HepG2 (cell line): ENCODE measurements at regions not wholly inside any gene's neighbourhood (a gene's known extent, or its start where the extent isn't known, plus 50 kb on each side); places are given as distances from the start of the nearest gene placed in this dataset.

Experiments used
- ATAC-seq: fragments of 200-7000 bp; cut with Tn5 transposase; 3 replicates; pipeline ENCODE4 v1.9.1; 2020; ENCODE audit warnings: mild to moderate bottlenecking, moderate library complexity
- BruUV-seq: library from RNA; stranded (reverse); fragments of 400-500 nt; replicated peaks from 2 replicates; lab custom pipeline; 2021; lab: Mats Ljungman, UMichigan
- CTCF ChIA-PET: fragments of 300-600 bp; formaldehyde crosslinking; extraction: SDS; loops from one replicate; lab custom pipeline; 2021; ENCODE audit warnings: low total read pairs, inconsistent platforms, low intra/inter-chr PET ratio; lab: Yijun Ruan, JAX
- POLR2A ChIA-PET: fragments of 350-600 bp; sonication (Branson Sonifier 250); formaldehyde crosslinking; loops from one replicate; lab custom pipeline; 2020; ENCODE audit warnings: antibody characterized with exemption, inconsistent platforms; lab: Yijun Ruan, JAX
- DNase-seq: peaks from one replicate; pipeline ENCODE4 v3.0.0-alpha.2; 2015; ENCODE audit warnings: low spot score
- FAIRE-seq: peaks from 3 replicates; lab custom pipeline; 2011; peaks lifted over from hg19 to GRCh38; lab: Jason Lieb, UNC
- H2AFZ ChIP-seq: one replicate; pipeline ENCODE4 v1.6.1; 2011; ENCODE audit warnings: low read length, inconsistent platforms
- H3K27ac ChIP-seq: fragments of 300-600 bp; 3 replicates; pipeline ENCODE4 v1.8.0; 2011; ENCODE audit warnings: mixed run types, mild to moderate bottlenecking, mixed read lengths, low read length, inconsistent platforms; ENCODE audit not compliant: insufficient read depth; ENCODE audit errors: extremely low read length
- H3K27me3 ChIP-seq, 2 experiments: fragments of 200-600 bp in 1 of 2; 2 replicates in 1 of 2; 3 replicates in 1 of 2; pipeline versions ENCODE4 v1.6.0 to v1.8.0; 2011; ENCODE audit warnings: low read length in 2 of 2, mild to moderate bottlenecking in 2 of 2, moderate library complexity in 2 of 2, inconsistent platforms in 1 of 2; ENCODE audit not compliant: insufficient read depth in 2 of 2, control insufficient read depth in 1 of 2
- H3K36me3 ChIP-seq, 2 experiments: fragments of 200-600 bp in 1 of 2; replicated peaks in 1 of 2; 2 replicates in 1 of 2; 3 replicates in 1 of 2; pipeline versions ENCODE4 v1.5.1 to v1.8.0; 2011; ENCODE audit warnings: low read length in 2 of 2, inconsistent platforms in 1 of 2; ENCODE audit not compliant: insufficient read depth in 2 of 2, control insufficient read depth in 1 of 2
- H3K4me1 ChIP-seq: 2 replicates; pipeline ENCODE4 v1.5.1; 2012; ENCODE audit warnings: low read length, inconsistent platforms; ENCODE audit not compliant: insufficient read depth
- H3K4me2 ChIP-seq: 2 replicates; pipeline ENCODE4 v1.6.0; 2011; ENCODE audit warnings: low read depth, low read length, inconsistent platforms
- H3K4me3 ChIP-seq, 3 experiments: fragments of 200-600 bp in 1 of 3; sonication (generic), shearing (Covaris generic) in 1 of 3; replicated peaks in 1 of 3; 2 replicates each; pipeline ENCODE4 v1.5.1; 2011 to 2016; ENCODE audit warnings: low read length in 3 of 3, inconsistent platforms in 2 of 3, low read depth in 2 of 3, mild to moderate bottlenecking in 2 of 3, control low read depth in 1 of 3, mixed read lengths in 1 of 3; ENCODE audit not compliant: insufficient read depth in 1 of 3
- H3K79me2 ChIP-seq: one replicate; pipeline ENCODE4 v1.6.1; 2011; ENCODE audit warnings: low read length, inconsistent platforms; ENCODE audit not compliant: insufficient read depth
- H3K9ac ChIP-seq: 2 replicates; pipeline ENCODE4 v1.6.0; 2011; ENCODE audit warnings: mild to moderate bottlenecking, low read depth, low read length, inconsistent platforms; ENCODE audit not compliant: insufficient read depth
- H3K9me3 ChIP-seq: 2 replicates; pipeline ENCODE4 v1.5.1; 2012; ENCODE audit warnings: mild to moderate bottlenecking, low read length
- H4K20me1 ChIP-seq: 2 replicates; pipeline ENCODE4 v1.6.0; 2011; ENCODE audit warnings: inconsistent platforms, mild to moderate bottlenecking, low read length, moderate library complexity; ENCODE audit not compliant: insufficient read depth
- BRD4 ChIP-seq: sonication (generic); formaldehyde crosslinking; IDR thresholded peaks from 2 replicates; pipeline ENCODE4 v1.4.0; 2020; ENCODE audit warnings: missing genetic modification reagents
- FOXK2 ChIP-seq: fragments of 450-650 bp; IDR thresholded peaks from 2 replicates; pipeline ENCODE4 v1.6.1; 2016
- MLX ChIP-seq: IDR thresholded peaks from 2 replicates; pipeline ENCODE4 v1.6.1; 2016
- MTA3 ChIP-seq: sonication (generic); formaldehyde crosslinking; IDR thresholded peaks from 2 replicates; pipeline ENCODE4 v1.4.0; 2020; ENCODE audit warnings: missing genetic modification reagents
- ONECUT2 ChIP-seq: sonication (generic); formaldehyde crosslinking; IDR thresholded peaks from 2 replicates; pipeline ENCODE4 v1.4.0; 2020; ENCODE audit warnings: missing genetic modification reagents
- STAG1 ChIP-seq: sonication (generic); formaldehyde crosslinking; IDR thresholded peaks from 2 replicates; pipeline ENCODE4 v1.4.0; 2020; ENCODE audit warnings: missing genetic modification reagents
- TOPORS ChIP-seq: sonication (generic); formaldehyde crosslinking; IDR thresholded peaks from 2 replicates; pipeline ENCODE4 v1.8.0; 2023; ENCODE audit warnings: mild to moderate bottlenecking, missing genetic modification reagents
- ZFP41 ChIP-seq: sonication (generic); formaldehyde crosslinking; IDR thresholded peaks from 2 replicates; pipeline ENCODE4 v1.4.0; 2020; ENCODE audit warnings: mild to moderate bottlenecking, missing genetic modification reagents, borderline replicate concordance
- ZKSCAN5 ChIP-seq: sonication (generic); formaldehyde crosslinking; IDR thresholded peaks from 2 replicates; pipeline ENCODE4 v1.5.1; 2020; ENCODE audit warnings: mild to moderate bottlenecking, missing genetic modification reagents
- ZNF207 ChIP-seq: fragments of 450-650 bp; IDR thresholded peaks from 2 replicates; pipeline ENCODE4 v1.6.1; 2016; ENCODE audit warnings: antibody characterized with exemption, borderline replicate concordance
- ZNF274 ChIP-seq: sonication (generic); formaldehyde crosslinking; IDR thresholded peaks from 2 replicates; pipeline ENCODE4 v1.5.1; 2020; ENCODE audit warnings: mild to moderate bottlenecking, missing genetic modification reagents
- ZNF317 ChIP-seq: sonication (generic); formaldehyde crosslinking; IDR thresholded peaks from 2 replicates; pipeline ENCODE4 v1.5.0; 2020; ENCODE audit warnings: mild to moderate bottlenecking, missing genetic modification reagents
- WGBS: methylation state at CpG from one replicate; pipeline ENCODE4 v1.1.6; 2017; ENCODE audit warnings: low lambda C conversion rate; 5-methylcytosine and 5-hydroxymethylcytosine counted together
- in situ Hi-C: cut with HindIII; loops from 2 replicates; pipeline ENCODE4 v1.10.0; 2017; ENCODE audit warnings: low pct_unique_long_range_greater_than_20kb; ENCODE audit not compliant: extremely low pct_ligation_motif_present
- intact Hi-C: fragments of 100-400 bp; cut with micrococcal nuclease; formaldehyde crosslinking; loops from one replicate; pipeline ENCODE4 v1.10.0; 2022; ENCODE audit not compliant: unreplicated experiment
- TF ChIP-seq, protein P1 (sequence below), 2 experiments: sonication (generic) in 1 of 2; formaldehyde crosslinking in 1 of 2; IDR thresholded peaks; 2 replicates each; pipeline versions ENCODE4 v1.4.0 to v1.6.1; 2018 to 2020; ENCODE audit warnings: missing genetic modification reagents in 2 of 2, borderline replicate concordance in 1 of 2, low read depth in 1 of 2, mild to moderate bottlenecking in 1 of 2, missing biosample characterization in 1 of 2
- TF ChIP-seq, protein P2 (sequence below): sonication (generic); formaldehyde crosslinking; IDR thresholded peaks from 2 replicates; pipeline ENCODE4 v1.4.0; 2020; ENCODE audit warnings: missing genetic modification reagents
- TF ChIP-seq, protein P3 (sequence below): sonication (generic); formaldehyde crosslinking; IDR thresholded peaks from 2 replicates; pipeline ENCODE4 v1.5.0; 2020; ENCODE audit warnings: mild to moderate bottlenecking, missing genetic modification reagents

- ATAC-seq (no peak), DNase-seq (no peak), FAIRE-seq (no peak)
- Histone ChIP-seq H3K27me3 (no peaks in the 10 kb centered on the region), H3K79me2 (no peaks in the 10 kb centered on the region), H4K20me1 (no peaks in the 10 kb centered on the region), H2AFZ (no peak overlapping the region), H3K4me2 (no peak overlapping the region), H3K36me3 (no peaks in the 10 kb centered on the region), H3K9me3 (no peaks in the 10 kb centered on the region), H3K27ac (no peak overlapping the region), H3K4me1 (no peaks in the 10 kb centered on the region), H3K9ac (no peak overlapping the region), H3K4me3 (no peak overlapping the region)
- in situ Hi-C loops: no loop called here
- intact Hi-C loops: no loop called here
- ChIA-PET CTCF (no interaction called here), POLR2A (no interaction called here)
- TF ChIP-seq, protein P1, sequence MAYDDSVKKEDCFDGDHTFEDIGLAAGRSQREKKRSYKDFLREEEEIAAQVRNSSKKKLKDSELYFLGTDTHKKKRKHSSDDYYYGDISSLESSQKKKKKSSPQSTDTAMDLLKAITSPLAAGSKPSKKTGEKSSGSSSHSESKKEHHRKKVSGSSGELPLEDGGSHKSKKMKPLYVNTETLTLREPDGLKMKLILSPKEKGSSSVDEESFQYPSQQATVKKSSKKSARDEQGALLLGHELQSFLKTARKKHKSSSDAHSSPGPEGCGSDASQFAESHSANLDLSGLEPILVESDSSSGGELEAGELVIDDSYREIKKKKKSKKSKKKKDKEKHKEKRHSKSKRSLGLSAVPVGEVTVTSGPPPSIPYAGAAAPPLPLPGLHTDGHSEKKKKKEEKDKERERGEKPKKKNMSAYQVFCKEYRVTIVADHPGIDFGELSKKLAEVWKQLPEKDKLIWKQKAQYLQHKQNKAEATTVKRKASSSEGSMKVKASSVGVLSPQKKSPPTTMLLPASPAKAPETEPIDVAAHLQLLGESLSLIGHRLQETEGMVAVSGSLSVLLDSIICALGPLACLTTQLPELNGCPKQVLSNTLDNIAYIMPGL (CRISPR knock-in tag; IDR thresholded peaks at IDR 0.05; ENCODE audit: borderline replicate concordance in 1 of 2, low read depth in 1 of 2): no peak
- TF ChIP-seq ZKSCAN5 (CRISPR knock-in tag) (no peak), TOPORS (CRISPR knock-in tag) (no peak), ZFP41 (no peak), MTA3 (no peak), MLX (CRISPR knock-in tag) (no peak), FOXK2 (no peak), ONECUT2 (CRISPR knock-in tag) (no peak), ZNF317 (no peak), BRD4 (CRISPR knock-in tag) (no peak), STAG1 (CRISPR knock-in tag) (no peak), ZNF274 (CRISPR knock-in tag) (no peak), ZNF207 (no peak)
- TF ChIP-seq, protein P2, sequence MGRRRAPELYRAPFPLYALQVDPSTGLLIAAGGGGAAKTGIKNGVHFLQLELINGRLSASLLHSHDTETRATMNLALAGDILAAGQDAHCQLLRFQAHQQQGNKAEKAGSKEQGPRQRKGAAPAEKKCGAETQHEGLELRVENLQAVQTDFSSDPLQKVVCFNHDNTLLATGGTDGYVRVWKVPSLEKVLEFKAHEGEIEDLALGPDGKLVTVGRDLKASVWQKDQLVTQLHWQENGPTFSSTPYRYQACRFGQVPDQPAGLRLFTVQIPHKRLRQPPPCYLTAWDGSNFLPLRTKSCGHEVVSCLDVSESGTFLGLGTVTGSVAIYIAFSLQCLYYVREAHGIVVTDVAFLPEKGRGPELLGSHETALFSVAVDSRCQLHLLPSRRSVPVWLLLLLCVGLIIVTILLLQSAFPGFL (CRISPR knock-in tag): no peak
- TF ChIP-seq, protein P3, sequence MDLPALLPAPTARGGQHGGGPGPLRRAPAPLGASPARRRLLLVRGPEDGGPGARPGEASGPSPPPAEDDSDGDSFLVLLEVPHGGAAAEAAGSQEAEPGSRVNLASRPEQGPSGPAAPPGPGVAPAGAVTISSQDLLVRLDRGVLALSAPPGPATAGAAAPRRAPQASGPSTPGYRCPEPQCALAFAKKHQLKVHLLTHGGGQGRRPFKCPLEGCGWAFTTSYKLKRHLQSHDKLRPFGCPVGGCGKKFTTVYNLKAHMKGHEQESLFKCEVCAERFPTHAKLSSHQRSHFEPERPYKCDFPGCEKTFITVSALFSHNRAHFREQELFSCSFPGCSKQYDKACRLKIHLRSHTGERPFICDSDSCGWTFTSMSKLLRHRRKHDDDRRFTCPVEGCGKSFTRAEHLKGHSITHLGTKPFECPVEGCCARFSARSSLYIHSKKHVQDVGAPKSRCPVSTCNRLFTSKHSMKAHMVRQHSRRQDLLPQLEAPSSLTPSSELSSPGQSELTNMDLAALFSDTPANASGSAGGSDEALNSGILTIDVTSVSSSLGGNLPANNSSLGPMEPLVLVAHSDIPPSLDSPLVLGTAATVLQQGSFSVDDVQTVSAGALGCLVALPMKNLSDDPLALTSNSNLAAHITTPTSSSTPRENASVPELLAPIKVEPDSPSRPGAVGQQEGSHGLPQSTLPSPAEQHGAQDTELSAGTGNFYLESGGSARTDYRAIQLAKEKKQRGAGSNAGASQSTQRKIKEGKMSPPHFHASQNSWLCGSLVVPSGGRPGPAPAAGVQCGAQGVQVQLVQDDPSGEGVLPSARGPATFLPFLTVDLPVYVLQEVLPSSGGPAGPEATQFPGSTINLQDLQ (CRISPR knock-in tag): no peak
- WGBS: 2% methylated on average over 3 of the region's 3 CpGs
- BruUV-seq: no TSS peak
These were observed 450.1 kb downstream of the METTL4 start for GRCh38 chr18:2121224-2121623.
